Mucosa of descending colon (tissue), 3 donors: ENCODE measurements at regions not wholly inside any gene's neighbourhood (a gene's known extent, or its start where the extent isn't known, plus 50 kb on each side); places are given as distances from the start of the nearest gene placed in this dataset.

ENCODE experiments used
- ATAC-seq: fragments of 200-7000 bp; cut with Tn5 transposase; one replicate; pipeline ENCODE4 v1.9.1; 2020; ENCODE audit warnings: mild to moderate bottlenecking, moderate library complexity
- DNase-seq, 3 donors: peaks; one replicate each; pipeline ENCODE4 v3.0.0-alpha.2; 2020
- H3K36me3 ChIP-seq: fragments of 200-600 bp; one replicate; pipeline ENCODE4 v1.8.0; 2021; ENCODE audit warnings: low read depth, mild to moderate bottlenecking
- H3K4me1 ChIP-seq: fragments of 200-600 bp; one replicate; pipeline ENCODE4 v1.8.0; 2021; ENCODE audit warnings: low read depth, mild to moderate bottlenecking
- H3K4me3 ChIP-seq: fragments of 200-600 bp; one replicate; pipeline ENCODE4 v1.8.0; 2021; ENCODE audit warnings: mild to moderate bottlenecking
- H3K9me3 ChIP-seq: fragments of 200-600 bp; one replicate; pipeline ENCODE4 v1.8.0; 2021; ENCODE audit warnings: mild to moderate bottlenecking
- intact Hi-C, 2 donors: fragments of 100-400 bp; cut with DNase I in 1 of 2; cut with micrococcal nuclease in 1 of 2; formaldehyde crosslinking; loops; one replicate each; pipeline versions ENCODE4 v1.11.0 to v1.11.1; 2022; cut with DNase I, micrococcal nuclease
- TF ChIP-seq, protein P1 (sequence below): fragments of 200-600 bp; IDR thresholded peaks from one replicate; pipeline ENCODE4 v1.8.0; 2022; ENCODE audit warnings: antibody characterized with exemption, mild to moderate bottlenecking
- donor health status: DM: no; HTN: no; CAD: no; lungs with moderate emphysema.
- donor health status: DM: no; HTN: no; CAD: no.
- donor health status: DM: no; HTN: yes; CAD: no.

DNA sequence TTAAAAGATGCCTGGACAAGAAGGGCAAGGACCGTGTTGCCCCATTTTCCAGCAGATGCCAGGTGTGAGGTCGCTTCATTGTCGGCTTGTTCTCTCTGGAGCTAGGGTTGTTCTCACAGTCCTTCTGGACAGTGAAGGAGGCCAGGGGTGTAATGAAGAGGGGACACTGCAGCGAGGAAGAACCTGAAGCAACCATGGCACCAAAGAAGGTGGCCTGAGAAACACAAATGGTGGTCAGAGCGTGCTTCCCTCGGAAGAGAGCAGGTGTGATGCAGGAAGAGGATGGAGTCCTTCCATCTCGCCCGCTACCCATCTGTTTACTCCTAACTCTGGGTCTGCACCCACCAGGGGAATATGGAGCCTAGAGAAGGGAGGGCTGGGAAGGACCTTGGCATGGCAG lies 50.3 kb upstream of the TWIST2 start:
- no peak for ATAC-seq

More for the DNA sequence above, 50.3 kb upstream of the TWIST2 start:
- no peak for DNase-seq
- intact Hi-C loops = no loop called here
- TF ChIP-seq, protein P1, sequence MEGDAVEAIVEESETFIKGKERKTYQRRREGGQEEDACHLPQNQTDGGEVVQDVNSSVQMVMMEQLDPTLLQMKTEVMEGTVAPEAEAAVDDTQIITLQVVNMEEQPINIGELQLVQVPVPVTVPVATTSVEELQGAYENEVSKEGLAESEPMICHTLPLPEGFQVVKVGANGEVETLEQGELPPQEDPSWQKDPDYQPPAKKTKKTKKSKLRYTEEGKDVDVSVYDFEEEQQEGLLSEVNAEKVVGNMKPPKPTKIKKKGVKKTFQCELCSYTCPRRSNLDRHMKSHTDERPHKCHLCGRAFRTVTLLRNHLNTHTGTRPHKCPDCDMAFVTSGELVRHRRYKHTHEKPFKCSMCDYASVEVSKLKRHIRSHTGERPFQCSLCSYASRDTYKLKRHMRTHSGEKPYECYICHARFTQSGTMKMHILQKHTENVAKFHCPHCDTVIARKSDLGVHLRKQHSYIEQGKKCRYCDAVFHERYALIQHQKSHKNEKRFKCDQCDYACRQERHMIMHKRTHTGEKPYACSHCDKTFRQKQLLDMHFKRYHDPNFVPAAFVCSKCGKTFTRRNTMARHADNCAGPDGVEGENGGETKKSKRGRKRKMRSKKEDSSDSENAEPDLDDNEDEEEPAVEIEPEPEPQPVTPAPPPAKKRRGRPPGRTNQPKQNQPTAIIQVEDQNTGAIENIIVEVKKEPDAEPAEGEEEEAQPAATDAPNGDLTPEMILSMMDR = no peak
- Histone ChIP-seq H3K4me1 (no peaks in the 10 kb centered on the region), H3K4me3 (no peak overlapping the region), H3K9me3 (no peaks in the 10 kb centered on the region), H3K36me3 (no peaks in the 10 kb centered on the region)
